ENCODE measurements at regions not wholly inside any gene's neighbourhood (a gene's known extent, or its start where the extent isn't known, plus 50 kb on each side); places are given as distances from the start of the nearest gene placed in this dataset.

DNA sequence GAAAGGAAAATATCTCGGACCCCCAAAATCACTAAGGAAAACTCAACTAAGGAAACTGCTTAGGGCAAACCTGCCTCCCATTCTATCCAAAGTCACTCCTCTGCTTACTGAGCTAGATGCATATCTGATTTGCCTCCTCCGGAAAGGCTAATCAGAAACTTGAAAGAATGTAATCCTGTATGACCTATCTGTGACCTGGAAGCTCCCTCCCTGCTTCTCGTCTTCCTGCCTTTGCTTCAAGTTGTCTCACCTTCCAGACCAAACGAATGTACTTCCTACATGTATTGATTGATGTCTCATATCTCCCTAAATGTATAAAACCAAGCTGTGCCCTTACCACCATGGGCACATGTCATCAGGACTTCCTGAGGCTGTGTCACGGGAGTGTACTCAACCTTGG, 58.1 kb upstream of the SEC61G start:
- in situ Hi-C loops (cut with MboI; ENCODE audit: low pct_unique_long_range_greater_than_20kb, low sequenced_read_pairs, unreplicated experiment), result no loop called here
- no peak for DNase-seq (ENCODE audit: low spot score)
- TF ChIP-seq, protein P1, sequence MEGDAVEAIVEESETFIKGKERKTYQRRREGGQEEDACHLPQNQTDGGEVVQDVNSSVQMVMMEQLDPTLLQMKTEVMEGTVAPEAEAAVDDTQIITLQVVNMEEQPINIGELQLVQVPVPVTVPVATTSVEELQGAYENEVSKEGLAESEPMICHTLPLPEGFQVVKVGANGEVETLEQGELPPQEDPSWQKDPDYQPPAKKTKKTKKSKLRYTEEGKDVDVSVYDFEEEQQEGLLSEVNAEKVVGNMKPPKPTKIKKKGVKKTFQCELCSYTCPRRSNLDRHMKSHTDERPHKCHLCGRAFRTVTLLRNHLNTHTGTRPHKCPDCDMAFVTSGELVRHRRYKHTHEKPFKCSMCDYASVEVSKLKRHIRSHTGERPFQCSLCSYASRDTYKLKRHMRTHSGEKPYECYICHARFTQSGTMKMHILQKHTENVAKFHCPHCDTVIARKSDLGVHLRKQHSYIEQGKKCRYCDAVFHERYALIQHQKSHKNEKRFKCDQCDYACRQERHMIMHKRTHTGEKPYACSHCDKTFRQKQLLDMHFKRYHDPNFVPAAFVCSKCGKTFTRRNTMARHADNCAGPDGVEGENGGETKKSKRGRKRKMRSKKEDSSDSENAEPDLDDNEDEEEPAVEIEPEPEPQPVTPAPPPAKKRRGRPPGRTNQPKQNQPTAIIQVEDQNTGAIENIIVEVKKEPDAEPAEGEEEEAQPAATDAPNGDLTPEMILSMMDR (IDR thresholded peaks at IDR 0.05; ENCODE audit: extremely low read depth, insufficient read depth, missing control alignments), result no peak

DNA sequence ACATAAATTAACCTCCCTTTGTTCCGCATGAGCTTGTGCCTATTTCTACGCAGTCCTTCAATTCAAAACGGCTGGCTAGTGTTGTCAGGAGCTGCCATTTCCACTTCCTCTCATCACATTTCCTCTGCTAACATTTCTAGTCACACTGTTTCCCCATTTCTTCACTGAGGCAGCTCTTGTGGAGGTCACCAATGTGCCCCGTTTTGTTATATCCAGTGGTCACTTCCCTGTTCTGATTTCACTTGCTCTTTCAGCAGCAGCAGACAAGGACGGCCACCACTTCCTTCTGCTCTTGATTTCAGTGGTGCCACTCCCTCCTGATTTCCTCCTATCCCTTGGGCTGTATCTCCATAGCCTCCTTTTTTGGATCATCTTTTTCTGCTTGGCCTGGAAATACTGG, 64.8 kb upstream of the SEC61G start:
- no peak for DNase-seq (ENCODE audit: low spot score)
- TF ChIP-seq, protein P1 (IDR thresholded peaks at IDR 0.05; ENCODE audit: extremely low read depth, insufficient read depth, missing control alignments), result no peak
- in situ Hi-C loops (cut with MboI; ENCODE audit: low pct_unique_long_range_greater_than_20kb, low sequenced_read_pairs, unreplicated experiment), result no loop called here

DNA sequence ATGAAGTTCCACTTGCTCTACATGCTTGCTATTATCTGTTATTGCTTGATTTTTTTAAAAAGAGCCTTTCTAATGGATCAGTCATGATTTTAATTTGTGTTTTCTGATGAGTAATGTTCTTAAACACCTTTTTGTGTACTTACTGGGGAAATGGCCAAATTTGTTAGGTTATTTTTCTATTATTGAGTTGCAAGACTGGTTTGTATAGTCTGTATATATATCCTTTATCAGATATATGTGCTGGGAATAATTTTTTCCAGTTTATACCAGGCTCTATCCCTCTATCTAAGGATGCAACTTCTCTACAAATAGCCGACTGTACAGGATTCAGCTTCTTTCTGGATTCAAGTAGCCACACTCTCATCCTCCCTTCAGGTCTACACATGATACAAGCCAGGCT, 65.6 kb upstream of the SEC61G start:
- TF ChIP-seq, protein P1 (IDR thresholded peaks at IDR 0.05; ENCODE audit: extremely low read depth, insufficient read depth, missing control alignments), result no peak
- in situ Hi-C loops (cut with MboI; ENCODE audit: low pct_unique_long_range_greater_than_20kb, low sequenced_read_pairs, unreplicated experiment), result no loop called here
- no peak for DNase-seq (ENCODE audit: low spot score)

DNA sequence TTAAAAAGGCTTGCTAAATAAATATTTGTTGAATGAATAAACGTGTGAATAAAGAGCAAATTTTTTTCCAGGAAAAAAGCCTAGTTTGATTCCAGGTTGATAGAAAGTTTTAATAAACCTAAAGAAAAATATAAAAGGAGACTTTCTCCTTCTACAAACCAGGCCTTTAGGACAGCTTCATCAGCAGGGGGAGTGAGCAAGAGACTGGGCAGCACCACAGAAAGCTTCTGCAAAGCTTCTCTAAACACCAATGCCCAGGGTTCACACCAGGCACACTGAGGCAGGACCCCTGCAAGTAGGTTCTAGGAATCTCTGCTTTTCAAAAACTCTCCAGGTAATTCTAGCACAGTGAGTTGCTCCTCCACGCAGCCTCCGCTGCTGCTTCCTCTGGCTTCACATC, 66.4 kb upstream of the SEC61G start:
- in situ Hi-C loops (cut with MboI; ENCODE audit: low pct_unique_long_range_greater_than_20kb, low sequenced_read_pairs, unreplicated experiment), result no loop called here
- TF ChIP-seq, protein P1 (IDR thresholded peaks at IDR 0.05; ENCODE audit: extremely low read depth, insufficient read depth, missing control alignments), result no peak
- DNase-seq (ENCODE audit: low spot score), result no peak

DNA sequence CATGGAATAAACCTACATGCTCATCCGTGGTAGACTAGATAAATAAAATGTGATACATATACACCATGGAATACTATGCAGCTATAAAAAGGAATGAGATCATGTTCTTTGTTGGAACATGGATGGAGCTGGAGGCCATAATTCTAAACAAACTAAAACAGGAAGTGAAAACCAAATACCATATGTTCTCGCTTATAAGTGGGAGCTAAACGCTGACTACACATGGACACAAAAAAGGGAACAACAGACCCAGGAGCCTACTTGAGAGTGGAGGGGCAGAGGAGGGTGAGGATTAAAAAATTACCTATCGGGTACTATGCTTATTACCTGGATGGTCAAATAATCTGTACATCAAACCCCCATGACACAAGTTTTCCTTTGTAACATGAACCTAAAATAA, 68.7 kb upstream of the SEC61G start:
- no peak for DNase-seq (ENCODE audit: low spot score)
- in situ Hi-C loops (cut with MboI; ENCODE audit: low pct_unique_long_range_greater_than_20kb, low sequenced_read_pairs, unreplicated experiment), result no loop called here
- TF ChIP-seq, protein P1 (IDR thresholded peaks at IDR 0.05; ENCODE audit: extremely low read depth, insufficient read depth, missing control alignments), result no peak

DNA sequence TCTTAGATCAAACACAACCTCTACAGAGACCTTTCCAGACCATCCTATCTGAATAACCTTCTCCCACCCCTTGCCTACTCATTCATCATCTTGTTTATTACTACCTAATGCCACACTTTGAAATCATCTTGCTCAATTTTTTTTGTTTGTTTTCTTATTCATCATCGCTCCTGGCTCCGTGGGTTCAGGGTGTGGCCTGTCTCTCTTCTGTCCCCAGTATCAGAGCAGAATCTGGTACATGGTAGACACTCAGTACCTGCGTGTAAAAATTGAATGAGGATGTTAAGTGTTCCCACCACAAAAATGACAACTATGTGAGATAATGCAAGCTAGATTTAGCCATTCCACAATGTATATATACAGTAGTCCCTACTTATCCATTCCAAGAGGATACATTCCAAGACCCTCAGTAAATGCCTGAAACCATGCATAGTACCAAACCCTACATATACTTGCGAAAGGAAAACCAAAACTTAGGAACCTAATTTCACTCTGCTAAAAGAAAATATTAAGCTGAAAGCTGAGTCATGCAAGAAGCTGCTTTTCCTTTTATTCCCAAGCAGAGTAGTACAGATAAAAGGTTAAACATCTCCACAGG, 72.1 kb upstream of the SEC61G start:
- TF ChIP-seq, protein P1 (IDR thresholded peaks at IDR 0.05; ENCODE audit: extremely low read depth, insufficient read depth, missing control alignments), result no peak
- no peak for DNase-seq (ENCODE audit: low spot score)
- in situ Hi-C loops (cut with MboI; ENCODE audit: low pct_unique_long_range_greater_than_20kb, low sequenced_read_pairs, unreplicated experiment), result no loop called here

Data from GM13977 (cell line).